OCI-LY7 (cell line): ENCODE measurements at regions not wholly inside any gene's neighbourhood (a gene's known extent, or its start where the extent isn't known, plus 50 kb on each side); places are given as distances from the start of the nearest gene placed in this dataset.

Source experiments
- BruUV-seq: library from RNA; stranded (reverse); fragments of 400-500 nt; replicated peaks from 2 replicates; lab custom pipeline; 2021; lab: Mats Ljungman, UMichigan
- CTCF ChIA-PET: fragments of 300-600 bp; sonication (Branson Sonifier 250); formaldehyde crosslinking; loops from one replicate; lab custom pipeline; 2022; ENCODE audit warnings: antibody characterized with exemption; ENCODE audit not compliant: unreplicated experiment; lab: Charles Lee
- POLR2A ChIA-PET: fragments of 300-600 bp; sonication (Branson Sonifier 250); formaldehyde crosslinking; loops from one replicate; lab custom pipeline; 2022; ENCODE audit warnings: antibody characterized with exemption; lab: Charles Lee
- DNase-seq: peaks from one replicate; pipeline ENCODE4 v3.0.0-alpha.2; 2015; ENCODE audit warnings: low spot score
- H2AFZ ChIP-seq: fragments of 200-600 bp; sonication (generic), shearing (Covaris generic); 2 replicates; pipeline ENCODE4 v1.6.1; 2014; ENCODE audit warnings: mild to moderate bottlenecking, antibody characterized with exemption, low read length, moderate library complexity
- H3K27ac ChIP-seq: fragments of 200-600 bp; sonication (generic); 2 replicates; pipeline ENCODE4 v1.5.1; 2014; ENCODE audit warnings: mixed run types, low read depth, mild to moderate bottlenecking, moderate library complexity, low read length, inconsistent platforms; ENCODE audit not compliant: poor library complexity, severe bottlenecking
- H3K36me3 ChIP-seq: fragments of 200-600 bp; sonication (generic); 2 replicates; pipeline ENCODE4 v1.6.1; 2014; ENCODE audit warnings: mild to moderate bottlenecking, antibody characterized with exemption, low read length, moderate library complexity, mixed read lengths; ENCODE audit not compliant: insufficient read depth
- H3K4me1 ChIP-seq: fragments of 200-600 bp; sonication (generic); 2 replicates; pipeline ENCODE4 v1.5.1; 2014; ENCODE audit warnings: mild to moderate bottlenecking, low read length; ENCODE audit not compliant: insufficient read depth, poor library complexity, severe bottlenecking
- H3K4me2 ChIP-seq: fragments of 200-600 bp; sonication (generic); 2 replicates; pipeline ENCODE4 v1.6.1; 2014; ENCODE audit warnings: mild to moderate bottlenecking, low read length
- H3K4me3 ChIP-seq: fragments of 200-600 bp; sonication (generic); 2 replicates; pipeline ENCODE4 v1.5.1; 2014; ENCODE audit warnings: mild to moderate bottlenecking, low read depth, low read length; ENCODE audit not compliant: poor library complexity, severe bottlenecking
- H3K79me2 ChIP-seq: fragments of 200-600 bp; sonication (generic); 2 replicates; pipeline ENCODE4 v1.6.1; 2016; ENCODE audit warnings: low read depth, mild to moderate bottlenecking, low read length, moderate library complexity, mixed read lengths; ENCODE audit not compliant: insufficient read depth
- H3K9me2 ChIP-seq: fragments of 200-600 bp; sonication (generic); 2 replicates; pipeline ENCODE4 v1.6.1; 2016; ENCODE audit warnings: mild to moderate bottlenecking, low read length, mixed read lengths; ENCODE audit not compliant: insufficient read depth
- H3K9me3 ChIP-seq: fragments of 200-600 bp; sonication (generic); 2 replicates; pipeline ENCODE4 v1.6.1; 2014; ENCODE audit warnings: mild to moderate bottlenecking, mixed run types, low read length, mixed read lengths
- H4K20me1 ChIP-seq: fragments of 200-600 bp; sonication (generic); 2 replicates; pipeline ENCODE4 v1.6.1; 2014; ENCODE audit warnings: mild to moderate bottlenecking, antibody characterized with exemption, low read length, moderate library complexity, mixed read lengths; ENCODE audit not compliant: insufficient read depth
- CTCF ChIP-seq: fragments of 200-600 bp; sonication (generic); conservative IDR thresholded peaks from 2 replicates; pipeline ENCODE4 v1.5.1; 2014; ENCODE audit warnings: mild to moderate bottlenecking, antibody characterized with exemption, low read length, moderate library complexity, mixed read lengths
- EZH2phosphoT487 ChIP-seq: fragments of 200-600 bp; sonication (generic); IDR thresholded peaks from 2 replicates; pipeline ENCODE4 v1.6.1; 2018; ENCODE audit warnings: low read depth, borderline replicate concordance, mild to moderate bottlenecking, mixed run types, antibody characterized with exemption, low read length, moderate library complexity, mixed read lengths
- intact Hi-C: fragments of 100-400 bp; cut with micrococcal nuclease; formaldehyde crosslinking; loops from one replicate; pipeline ENCODE4 v1.10.0; 2022; ENCODE audit not compliant: unreplicated experiment

GRCh38 chr4:140269369-140269768, 104.1 kb upstream of the SCOC start:
- Histone ChIP-seq H3K79me2 (no peaks in the 10 kb centered on the region), H3K27ac (no peak overlapping the region), H3K9me3 (no peaks in the 10 kb centered on the region), H3K9me2 (no peaks in the 10 kb centered on the region), H2AFZ (no peak overlapping the region), H3K4me2 (no peak overlapping the region), H3K36me3 (no peaks in the 10 kb centered on the region), H3K4me1 (no peaks in the 10 kb centered on the region), H4K20me1 (no peaks in the 10 kb centered on the region), H3K4me3 (no peak overlapping the region)
- no TSS peak for BruUV-seq
- DNase-seq, result no peak
- ChIA-PET POLR2A (interaction anchor here (0.6 to 0.8 kb wide), 2 partner anchors 26 to 944 kb away, joined by 3 read pairs; no protein-coding TSS in a partner anchor), CTCF (no interaction called here)
- no peak for TF ChIP-seq EZH2phosphoT487
- no peak for TF ChIP-seq CTCF
- intact Hi-C loops, result no loop called here

DNA sequence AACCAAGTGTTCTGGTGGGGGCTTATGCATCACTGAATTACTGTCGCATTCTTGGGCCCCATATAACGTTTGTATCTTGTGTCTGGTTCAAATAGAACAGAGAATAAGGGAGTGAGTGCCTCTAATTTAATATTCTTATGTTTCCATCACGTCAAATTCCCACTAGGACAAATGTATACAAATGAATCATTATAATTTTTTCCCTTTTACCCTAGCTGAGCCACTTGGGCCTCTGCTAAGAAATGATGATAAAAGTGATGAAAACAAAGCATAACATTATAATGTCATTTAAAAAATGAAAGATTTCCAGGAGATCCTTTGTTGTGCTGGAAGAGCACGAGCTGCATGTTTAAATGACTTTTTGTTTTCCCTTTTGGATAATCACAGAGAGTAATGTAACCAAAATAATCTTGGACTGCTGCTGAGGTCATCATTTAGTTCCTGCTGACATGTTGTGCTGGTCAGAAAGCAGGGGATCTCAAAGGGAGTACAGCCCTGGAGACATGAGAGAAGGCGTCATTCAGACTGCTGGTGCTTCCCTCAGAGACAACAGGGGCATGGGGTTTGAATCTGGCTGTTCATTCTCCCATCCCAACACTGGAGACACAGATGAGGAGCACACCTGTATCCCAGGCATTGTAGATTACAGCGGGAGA, 105.1 kb upstream of the SCOC start:
- H3K9me3 ChIP-seq, result no peaks in the 10 kb centered on the region
- no peaks in the 10 kb centered on the region for H3K36me3 ChIP-seq
- no peak overlapping the region for H3K27ac ChIP-seq
- intact Hi-C loops, result no loop called here
- no peak overlapping the region for H2AFZ ChIP-seq
- ChIA-PET POLR2A (no interaction called here), CTCF (no interaction called here)
- H4K20me1 ChIP-seq, result no peaks in the 10 kb centered on the region
- TF ChIP-seq CTCF, result no peak
- TF ChIP-seq EZH2phosphoT487, result no peak
- no peak overlapping the region for H3K4me3 ChIP-seq
- no TSS peak for BruUV-seq
- H3K4me1 ChIP-seq, result no peaks in the 10 kb centered on the region
- no peak overlapping the region for H3K4me2 ChIP-seq
- no peak for DNase-seq
- no peaks in the 10 kb centered on the region for H3K79me2 ChIP-seq
- no peaks in the 10 kb centered on the region for H3K9me2 ChIP-seq

DNA sequence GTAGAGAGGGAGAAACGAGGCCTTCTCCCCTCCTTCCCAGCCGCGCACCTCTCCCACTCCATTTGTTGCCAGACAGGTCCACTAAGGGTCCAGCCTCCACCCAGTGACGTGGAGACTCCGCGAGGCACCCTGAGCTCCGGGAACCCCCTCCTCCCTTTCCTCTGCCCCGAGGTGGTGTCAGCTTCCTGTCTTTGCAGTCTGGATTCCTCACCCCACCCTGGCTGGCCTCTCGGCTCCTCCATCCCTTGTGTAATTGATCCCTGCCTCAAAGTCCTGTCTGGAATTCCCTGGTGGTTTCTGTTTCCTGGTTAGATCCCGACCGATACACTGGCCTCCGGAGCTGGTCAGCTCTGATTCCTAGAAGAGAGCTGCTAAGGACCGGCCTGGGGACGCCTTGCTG, 105.9 kb upstream of the SCOC start:
- Histone ChIP-seq H3K9me3 (no peaks in the 10 kb centered on the region), H3K27ac (no peak overlapping the region), H3K4me2 (no peak overlapping the region), H2AFZ (no peak overlapping the region), H3K4me3 (no peak overlapping the region), H3K9me2 (no peaks in the 10 kb centered on the region), H3K4me1 (no peaks in the 10 kb centered on the region), H3K79me2 (no peaks in the 10 kb centered on the region), H4K20me1 (no peaks in the 10 kb centered on the region), H3K36me3 (no peaks in the 10 kb centered on the region)
- ChIA-PET CTCF (no interaction called here), POLR2A (no interaction called here)
- TF ChIP-seq EZH2phosphoT487 (no peak), CTCF (no peak)
- BruUV-seq, result no TSS peak
- intact Hi-C loops, result no loop called here
- DNase-seq, result no peak
